Upper lobe of left lung (tissue), 6 donors: ENCODE measurements at regions not wholly inside any gene's neighbourhood (a gene's known extent, or its start where the extent isn't known, plus 50 kb on each side); places are given as distances from the start of the nearest gene placed in this dataset.
"Not testable (repeated sequence)": the region's sequence is repeated elsewhere in the genome, so short reads cannot be mapped to it uniquely, and the experiment has no call there.

Experiments used
- ATAC-seq, 2 donors: fragments of 200-7000 bp; cut with Tn5 transposase; one replicate each; pipeline ENCODE4 v1.9.1; 2022; ENCODE audit warnings: mild to moderate bottlenecking in 2 of 2, moderate library complexity in 2 of 2; ENCODE audit not compliant: low FRiP score in 2 of 2
- DNase-seq, 2 donors: peaks; one replicate each; pipeline ENCODE4 v3.0.0-alpha.2; 2019 to 2020
- H3K27ac ChIP-seq, 4 donors: fragments of 200-600 bp; sonication (generic); one replicate each; pipeline ENCODE4 v1.5.1; 2016 to 2019
- H3K27me3 ChIP-seq, 4 donors: fragments of 200-600 bp; sonication (generic); one replicate each; pipeline ENCODE4 v1.5.1; 2017 to 2019
- H3K36me3 ChIP-seq, 4 donors: fragments of 200-600 bp; sonication (generic); one replicate each; pipeline ENCODE4 v1.5.1; 2016 to 2019
- H3K4me1 ChIP-seq, 4 donors: fragments of 200-600 bp; sonication (generic); one replicate each; pipeline ENCODE4 v1.5.1; 2018 to 2019
- H3K4me3 ChIP-seq, 4 donors: fragments of 200-600 bp; sonication (generic); one replicate each; pipeline ENCODE4 v1.5.1; 2017 to 2019; ENCODE audit warnings: mild to moderate bottlenecking in 2 of 4, moderate library complexity in 1 of 4
- H3K9me3 ChIP-seq, 4 donors: fragments of 200-600 bp; sonication (generic); one replicate each; pipeline ENCODE4 v1.5.1; 2018 to 2019
- WGBS, 2 donors: methylation state at CpG; one replicate each; pipeline ENCODE4 v1.1.5; 2017 to 2018; 5-methylcytosine and 5-hydroxymethylcytosine counted together
- donor health status: DM: no; HTN: no; CAD: no; lungs with moderate emphysema.
- donor health status: DM: no; HTN: yes; CAD: no; lungs with severe emphysema.

- H3K27ac ChIP-seq, H3K27me3 ChIP-seq, H3K36me3 ChIP-seq, H3K4me1 ChIP-seq, H3K9me3 ChIP-seq, DNase-seq, ATAC-seq, H3K4me3 ChIP-seq: not testable (repeated sequence)
- 88% methylated on average over 4 of the region's 4 CpGs; no CpG with 5 or more reads in 1 of the 2 donors for WGBS, 2 donors
Observed at GRCh38 chrY:3108674-3109073, 173.5 kb downstream of the ZFY start.

- not testable (repeated sequence) for H3K9me3 ChIP-seq, H3K36me3 ChIP-seq, H3K4me3 ChIP-seq, H3K27ac ChIP-seq, H3K27me3 ChIP-seq, ATAC-seq, H3K4me1 ChIP-seq, DNase-seq
- 80% methylated on average over 1 of the region's 1 CpG; no CpG with 5 or more reads in 1 of the 2 donors for WGBS, 2 donors
Observed at GRCh38 chrY:3120234-3120633, 185.1 kb downstream of the ZFY start.

- not testable (repeated sequence) for ATAC-seq, H3K27ac ChIP-seq, DNase-seq, H3K4me3 ChIP-seq, H3K36me3 ChIP-seq, H3K9me3 ChIP-seq, H3K27me3 ChIP-seq, H3K4me1 ChIP-seq
Observed at GRCh38 chrY:3120716-3121115, 185.5 kb downstream of the ZFY start.

- not testable (repeated sequence) for H3K27ac ChIP-seq, H3K36me3 ChIP-seq, H3K4me1 ChIP-seq, ATAC-seq, H3K9me3 ChIP-seq, DNase-seq, H3K4me3 ChIP-seq, H3K27me3 ChIP-seq
- no CpG with 5 or more reads among the region's 3 CpGs for WGBS, 2 donors
Observed at GRCh38 chrY:3123482-3123881, 188.3 kb downstream of the ZFY start.

GRCh38 chrY:3171074-3171473 lies 235.9 kb downstream of the ZFY start:
- not testable (repeated sequence) for H3K4me1 ChIP-seq, ATAC-seq, DNase-seq, H3K27ac ChIP-seq, H3K9me3 ChIP-seq, H3K27me3 ChIP-seq, H3K36me3 ChIP-seq, H3K4me3 ChIP-seq
- WGBS, 2 donors = 55% methylated on average over 2 of the region's 2 CpGs; no CpG with 5 or more reads in 1 of the 2 donors

- H3K9me3 ChIP-seq, H3K4me3 ChIP-seq, H3K27ac ChIP-seq, H3K36me3 ChIP-seq, H3K27me3 ChIP-seq, ATAC-seq, H3K4me1 ChIP-seq: not testable (repeated sequence)
- no CpG with 5 or more reads among the region's 5 CpGs for WGBS, 2 donors
- DNase-seq = peak in 1 of 2 donors; percentile 1
Observed at GRCh38 chrY:3195035-3195434, 259.9 kb downstream of the ZFY start.

GRCh38 chrY:3202287-3202686 lies 267.1 kb downstream of the ZFY start:
- H3K4me1 ChIP-seq, H3K27me3 ChIP-seq, H3K27ac ChIP-seq, H3K9me3 ChIP-seq, DNase-seq, H3K4me3 ChIP-seq, H3K36me3 ChIP-seq, ATAC-seq: not testable (repeated sequence)
- WGBS, 2 donors = no CpG with 5 or more reads among the region's 3 CpGs

- not testable (repeated sequence) for H3K4me1 ChIP-seq, H3K36me3 ChIP-seq, H3K27me3 ChIP-seq, ATAC-seq, H3K27ac ChIP-seq, H3K4me3 ChIP-seq, DNase-seq, H3K9me3 ChIP-seq
Observed at GRCh38 chrY:3206733-3207132, 271.6 kb downstream of the ZFY start.

- not testable (repeated sequence) for H3K4me3 ChIP-seq, H3K9me3 ChIP-seq, H3K27ac ChIP-seq, H3K27me3 ChIP-seq, DNase-seq, H3K4me1 ChIP-seq, ATAC-seq, H3K36me3 ChIP-seq
- WGBS, 2 donors = 17% methylated on average over 1 of the region's 1 CpG; no CpG with 5 or more reads in 1 of the 2 donors
Observed at GRCh38 chrY:3213183-3213582, 278.0 kb downstream of the ZFY start.

GRCh38 chrY:3218134-3218533 lies 283.0 kb downstream of the ZFY start:
- DNase-seq, H3K4me3 ChIP-seq, H3K36me3 ChIP-seq, ATAC-seq, H3K9me3 ChIP-seq, H3K27me3 ChIP-seq, H3K27ac ChIP-seq, H3K4me1 ChIP-seq: not testable (repeated sequence)
- WGBS, 2 donors = 54% methylated on average over 2 of the region's 4 CpGs; no CpG with 5 or more reads in 1 of the 2 donors

- not testable (repeated sequence) for DNase-seq, H3K9me3 ChIP-seq, H3K4me1 ChIP-seq, H3K27ac ChIP-seq, H3K4me3 ChIP-seq, ATAC-seq, H3K36me3 ChIP-seq, H3K27me3 ChIP-seq
- WGBS, 2 donors = 80% methylated on average over 5 of the region's 6 CpGs; no CpG with 5 or more reads in 1 of the 2 donors
Observed at GRCh38 chrY:3218559-3218958, 283.4 kb downstream of the ZFY start.

- 81% methylated on average over 2 of the region's 2 CpGs; no CpG with 5 or more reads in 1 of the 2 donors for WGBS, 2 donors
- H3K4me3 ChIP-seq, DNase-seq, H3K36me3 ChIP-seq, ATAC-seq, H3K9me3 ChIP-seq, H3K4me1 ChIP-seq, H3K27ac ChIP-seq, H3K27me3 ChIP-seq: not testable (repeated sequence)
Observed at GRCh38 chrY:3262911-3263310, 316.0 kb upstream of the TGIF2LY start.

- ATAC-seq, H3K4me1 ChIP-seq, H3K4me3 ChIP-seq, H3K27me3 ChIP-seq, DNase-seq, H3K9me3 ChIP-seq, H3K27ac ChIP-seq, H3K36me3 ChIP-seq: not testable (repeated sequence)
- 77% methylated on average over 5 of the region's 6 CpGs; no CpG with 5 or more reads in 1 of the 2 donors for WGBS, 2 donors
Observed at GRCh38 chrY:3288063-3288462, 290.8 kb upstream of the TGIF2LY start.

GRCh38 chrY:3297235-3297634 lies 281.6 kb upstream of the TGIF2LY start:
- ATAC-seq, H3K9me3 ChIP-seq, H3K36me3 ChIP-seq, H3K4me3 ChIP-seq, DNase-seq, H3K27ac ChIP-seq, H3K27me3 ChIP-seq, H3K4me1 ChIP-seq: not testable (repeated sequence)
- 0% methylated on average over 1 of the region's 3 CpGs; no CpG with 5 or more reads in 1 of the 2 donors for WGBS, 2 donors
